ENCODE measurements at regions not wholly inside any gene's neighbourhood (a gene's known extent, or its start where the extent isn't known, plus 50 kb on each side); places are given as distances from the start of the nearest gene placed in this dataset.
"Not testable (repeated sequence)": the region's sequence is repeated elsewhere in the genome, so short reads cannot be mapped to it uniquely, and the experiment has no call there.

DNA sequence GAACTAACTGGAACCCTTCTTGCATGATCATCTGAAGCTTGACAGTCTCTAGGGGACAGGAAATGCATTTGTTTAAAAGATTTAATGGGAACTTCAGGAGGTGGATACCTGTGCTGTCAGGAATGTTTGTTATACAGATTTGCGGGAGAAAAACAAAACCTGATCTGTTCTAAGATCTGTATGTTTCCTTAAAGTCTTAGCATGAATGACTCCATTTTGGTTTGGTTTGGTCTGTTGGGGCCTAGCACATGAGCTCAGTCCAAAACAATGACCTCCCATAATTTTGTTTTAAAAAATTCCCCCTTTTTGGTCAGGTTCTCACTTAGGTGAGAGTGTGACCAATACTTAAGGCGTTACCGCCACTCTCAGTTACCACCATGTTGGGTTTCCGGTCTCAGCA lies 138.7 kb downstream of the AKR1D1 start:
- no peak for DNase-seq (ENCODE audit: low read depth)
- no peak overlapping the region for H3K4me3 ChIP-seq (ENCODE audit: low read depth, low read length)
- TF ChIP-seq, protein P1, sequence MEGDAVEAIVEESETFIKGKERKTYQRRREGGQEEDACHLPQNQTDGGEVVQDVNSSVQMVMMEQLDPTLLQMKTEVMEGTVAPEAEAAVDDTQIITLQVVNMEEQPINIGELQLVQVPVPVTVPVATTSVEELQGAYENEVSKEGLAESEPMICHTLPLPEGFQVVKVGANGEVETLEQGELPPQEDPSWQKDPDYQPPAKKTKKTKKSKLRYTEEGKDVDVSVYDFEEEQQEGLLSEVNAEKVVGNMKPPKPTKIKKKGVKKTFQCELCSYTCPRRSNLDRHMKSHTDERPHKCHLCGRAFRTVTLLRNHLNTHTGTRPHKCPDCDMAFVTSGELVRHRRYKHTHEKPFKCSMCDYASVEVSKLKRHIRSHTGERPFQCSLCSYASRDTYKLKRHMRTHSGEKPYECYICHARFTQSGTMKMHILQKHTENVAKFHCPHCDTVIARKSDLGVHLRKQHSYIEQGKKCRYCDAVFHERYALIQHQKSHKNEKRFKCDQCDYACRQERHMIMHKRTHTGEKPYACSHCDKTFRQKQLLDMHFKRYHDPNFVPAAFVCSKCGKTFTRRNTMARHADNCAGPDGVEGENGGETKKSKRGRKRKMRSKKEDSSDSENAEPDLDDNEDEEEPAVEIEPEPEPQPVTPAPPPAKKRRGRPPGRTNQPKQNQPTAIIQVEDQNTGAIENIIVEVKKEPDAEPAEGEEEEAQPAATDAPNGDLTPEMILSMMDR (conservative IDR thresholded peaks at IDR 0.05; ENCODE audit: low read depth, low read length), result no peak

DNA sequence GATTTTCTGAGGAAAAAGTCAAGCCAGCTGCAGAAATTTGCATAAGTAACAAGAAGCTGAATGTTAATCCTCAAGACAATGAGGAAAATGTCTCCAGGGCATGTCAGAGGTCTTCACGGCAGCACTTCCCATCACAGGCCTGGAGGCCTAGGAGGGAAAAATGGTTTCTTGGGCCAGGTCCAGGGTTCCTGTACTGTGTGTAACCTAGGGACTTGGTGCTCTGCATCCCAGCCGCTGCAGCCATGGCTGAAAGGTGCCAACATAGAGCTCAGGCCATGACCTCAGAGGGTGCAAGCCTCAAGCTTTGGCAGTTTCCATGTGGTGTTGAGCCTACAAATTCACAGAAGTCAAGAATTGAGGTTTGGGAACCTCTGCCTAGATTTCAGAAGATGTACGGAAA lies 144.1 kb downstream of the AKR1D1 start:
- not testable (repeated sequence) for H3K4me3 ChIP-seq (ENCODE audit: low read depth, low read length); DNase-seq (ENCODE audit: low read depth)

DNA sequence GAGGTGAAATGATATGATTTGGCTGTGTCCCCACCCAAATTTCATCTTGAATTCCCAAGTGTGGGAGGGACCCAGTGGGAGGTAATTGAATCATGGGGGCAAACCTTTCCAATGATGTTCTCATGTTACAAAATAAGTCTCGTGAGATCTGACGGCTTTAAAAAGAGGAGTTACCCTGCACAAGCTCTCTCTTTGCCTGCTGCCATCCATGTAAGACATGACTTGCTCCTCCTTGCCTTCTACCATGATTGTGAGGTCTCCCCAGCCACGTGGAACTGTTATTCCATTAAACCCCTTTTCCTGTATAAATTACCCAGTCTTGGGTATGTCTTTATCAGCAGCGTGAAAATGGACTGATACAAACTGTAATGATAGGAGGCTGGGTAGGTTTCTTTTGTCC lies 145.1 kb downstream of the AKR1D1 start:
- H3K4me3 ChIP-seq (ENCODE audit: low read depth, low read length); DNase-seq (ENCODE audit: low read depth): not testable (repeated sequence)

DNA sequence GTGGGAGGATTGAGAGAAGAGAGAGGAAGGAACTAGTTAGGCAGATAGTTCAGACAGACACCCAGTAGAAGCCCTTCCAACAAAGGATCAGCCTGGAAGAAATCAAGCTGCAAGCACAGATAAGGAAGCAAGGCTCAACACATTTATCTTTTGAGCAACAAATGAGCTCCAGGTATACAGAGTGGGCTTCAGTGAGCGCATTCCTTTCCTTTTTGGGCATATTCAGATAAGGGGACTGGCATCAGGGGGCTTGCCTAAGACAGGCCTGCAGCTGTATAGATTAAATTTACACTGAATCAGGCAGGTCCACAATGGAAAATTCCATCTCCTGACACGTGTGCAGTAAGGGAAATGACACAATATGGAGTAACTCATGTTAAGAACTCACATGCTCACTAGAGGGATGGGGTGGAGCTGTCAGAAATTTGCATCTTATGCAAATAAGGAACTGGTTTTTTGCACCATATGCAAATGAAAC lies 147.2 kb downstream of the AKR1D1 start:
- no peak for DNase-seq (ENCODE audit: low read depth)
- TF ChIP-seq, protein P1 (conservative IDR thresholded peaks at IDR 0.05; ENCODE audit: low read depth, low read length), result no peak
- H3K4me3 ChIP-seq (ENCODE audit: low read depth, low read length), result no peak overlapping the region

DNA sequence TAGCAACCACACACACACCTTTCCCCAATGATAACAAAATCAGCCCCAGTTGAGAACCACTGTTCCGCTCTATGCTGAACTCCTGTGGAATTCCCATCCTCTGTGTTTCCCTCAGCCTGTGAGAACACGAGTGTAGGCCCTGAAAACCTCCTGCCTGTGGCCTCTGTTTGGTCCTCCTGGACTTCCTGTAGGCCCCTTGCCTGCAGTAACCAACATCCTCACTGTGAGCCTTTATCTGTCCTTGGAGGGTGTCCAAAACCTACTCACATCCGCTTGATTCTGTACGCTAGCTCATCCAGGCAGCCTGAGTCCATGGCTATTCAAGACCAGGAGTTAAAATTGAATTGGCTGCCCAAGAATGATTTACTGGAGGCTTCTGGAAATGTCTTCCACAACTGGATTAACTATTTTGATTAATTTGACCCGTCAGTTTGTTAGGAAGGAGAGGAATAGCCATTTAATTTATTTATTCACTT lies 149.8 kb downstream of the AKR1D1 start:
- TF ChIP-seq, protein P1 (conservative IDR thresholded peaks at IDR 0.05; ENCODE audit: low read depth, low read length), result no peak
- H3K4me3 ChIP-seq (ENCODE audit: low read depth, low read length), result no peak overlapping the region
- peak; percentile 96 for DNase-seq (ENCODE audit: low read depth)

DNA sequence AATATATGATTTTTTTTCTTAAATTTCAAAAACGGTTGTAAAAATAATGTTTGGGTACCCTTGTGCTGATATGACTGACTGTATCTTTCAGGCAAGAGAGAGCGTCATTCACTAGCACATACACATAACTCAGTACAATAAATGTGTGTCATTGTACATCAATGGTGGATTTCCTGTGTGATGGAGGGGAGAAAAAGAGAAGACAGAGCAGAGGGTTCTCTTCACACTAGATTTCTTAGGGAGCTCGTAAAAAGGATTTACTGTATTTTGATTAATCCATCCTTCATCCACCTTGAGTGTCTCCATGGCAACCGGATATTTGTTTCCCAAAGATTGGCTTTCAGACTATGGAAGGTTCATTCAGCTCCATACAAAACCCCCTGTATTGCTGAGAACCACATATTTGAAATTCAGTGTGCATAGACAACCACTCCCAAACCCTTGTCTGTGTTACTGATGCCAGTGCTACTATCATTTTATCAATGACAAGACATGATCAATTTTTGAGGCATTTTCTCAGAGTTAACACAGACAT lies 150.6 kb downstream of the AKR1D1 start:
- TF ChIP-seq, protein P1 (conservative IDR thresholded peaks at IDR 0.05; ENCODE audit: low read depth, low read length), result no peak
- DNase-seq (ENCODE audit: low read depth), result no peak

DNA sequence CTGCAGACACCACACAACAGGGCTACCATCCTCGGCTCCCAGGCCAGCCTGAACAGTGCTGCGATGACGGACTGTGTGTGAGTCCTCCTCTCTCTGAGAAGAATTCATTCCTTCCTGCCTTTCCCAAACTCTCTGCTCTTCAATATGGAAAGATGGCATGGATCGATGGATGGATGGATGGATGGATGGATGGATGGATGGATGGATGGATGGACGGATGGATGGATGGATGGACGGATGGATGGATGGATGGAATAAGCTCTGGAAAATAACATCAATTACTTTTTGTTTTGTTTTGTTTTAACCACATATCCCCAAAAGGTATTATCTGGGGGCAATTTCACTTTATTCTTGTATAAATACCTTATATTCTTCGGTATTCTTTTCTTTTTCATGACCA lies 151.9 kb downstream of the AKR1D1 start:
- DNase-seq (ENCODE audit: low read depth), result no peak
- TF ChIP-seq, protein P1 (conservative IDR thresholded peaks at IDR 0.05; ENCODE audit: low read depth, low read length), result no peak
- H3K4me3 ChIP-seq (ENCODE audit: low read depth, low read length), result no peak overlapping the region

More for the DNA sequence above, 150.6 kb downstream of the AKR1D1 start:
- no peak overlapping the region for H3K4me3 ChIP-seq (ENCODE audit: low read depth, low read length)

DNA sequence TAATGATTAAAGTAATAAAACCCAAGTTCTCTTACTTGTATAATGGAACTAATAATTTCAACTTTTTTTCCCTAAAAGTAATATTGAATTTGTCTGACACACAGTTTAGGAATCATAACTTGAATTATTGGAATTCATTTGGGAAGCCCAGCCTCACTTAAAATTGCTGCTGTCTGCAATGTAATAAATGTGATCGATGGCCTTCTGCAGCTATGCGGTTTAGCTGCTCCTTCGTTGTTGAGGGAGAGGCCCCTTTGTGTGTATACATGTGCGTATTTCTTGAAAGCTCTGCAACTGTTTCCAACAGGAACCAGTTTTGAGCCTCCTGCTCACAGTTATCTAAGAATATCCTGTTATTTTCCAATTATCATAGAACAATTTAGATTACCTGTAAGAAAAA lies 152.5 kb downstream of the AKR1D1 start:
- TF ChIP-seq, protein P1 (conservative IDR thresholded peaks at IDR 0.05; ENCODE audit: low read depth, low read length), result no peak
- DNase-seq (ENCODE audit: low read depth), result no peak
- H3K4me3 ChIP-seq (ENCODE audit: low read depth, low read length), result no peak overlapping the region
